OCI-LY3 (cell line): ENCODE measurements at regions not wholly inside any gene's neighbourhood (a gene's known extent, or its start where the extent isn't known, plus 50 kb on each side); places are given as distances from the start of the nearest gene placed in this dataset.

Source experiments
- CTCF ChIP-seq: fragments of 200-600, 300-600 bp; sonication (generic); IDR thresholded peaks from 2 replicates; pipeline ENCODE4 v1.5.1; 2014; ENCODE audit warnings: antibody characterized with exemption, low read length, low read depth
- EZH2phosphoT487 ChIP-seq: fragments of 200-600 bp; shearing (Covaris generic); IDR thresholded peaks from 2 replicates; pipeline ENCODE4 v1.6.1; 2018; ENCODE audit warnings: antibody characterized with exemption, mixed run types, low read depth

GRCh38 chr10:28879875-28880682 is 202.8 kb downstream of the BAMBI start:
- TF ChIP-seq CTCF = no peak
- TF ChIP-seq EZH2phosphoT487 = no peak
